ENCODE measurements at regions not wholly inside any gene's neighbourhood (a gene's known extent, or its start where the extent isn't known, plus 50 kb on each side); places are given as distances from the start of the nearest gene placed in this dataset.

DNA sequence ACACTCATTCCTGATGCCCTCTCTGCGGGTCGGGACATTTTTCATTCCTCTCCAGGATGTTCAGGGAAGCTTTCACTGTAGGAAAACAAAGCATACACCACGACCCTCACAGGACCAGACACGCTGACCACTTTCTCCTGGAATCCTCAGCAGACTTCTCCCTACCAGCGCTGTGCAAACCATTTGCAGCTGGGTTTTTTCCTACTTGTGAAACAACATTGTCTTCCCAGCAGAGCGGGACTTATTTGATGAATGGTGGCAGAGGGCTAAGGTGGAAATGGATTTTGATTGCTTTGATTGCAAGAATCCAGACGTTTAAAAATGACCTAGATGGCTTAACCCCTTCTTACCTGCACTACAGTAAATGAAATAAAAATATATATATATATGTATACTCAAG, 265.9 kb downstream of the TBC1D4 start:
- no peaks in the 10 kb centered on the region for H3K27me3 ChIP-seq (ENCODE audit: insufficient read depth)
- Mint-ChIP-seq H3K36me3 (ENCODE audit: low read depth) (no peaks in the 10 kb centered on the region), H3K9me3 (no peaks in the 10 kb centered on the region; the same call in 2 of the 3 replicates), H3K4me3 (no peak overlapping the region), H3K4me1 (peaks cover 2% of the 10 kb centered on the region; the same call in 2 of the 3 replicates), H3K27ac (no peak overlapping the region), H3K27me3 (ENCODE audit: insufficient read depth, low read depth, poor library complexity) (no peaks in the 10 kb centered on the region)
- no peak for ATAC-seq
- H3F3A ChIP-seq (replicated peaks; ENCODE audit: low read depth), result no peaks in the 10 kb centered on the region
- TF ChIP-seq EZH2 (IDR thresholded peaks at IDR 0.05; ENCODE audit: low read depth, unreplicated experiment) (no peak), ZNF114 (CRISPR knock-in tag; IDR thresholded peaks at IDR 0.05) (no peak), CREB1 (CRISPR knock-in tag; IDR thresholded peaks at IDR 0.05; ENCODE audit: low read depth) (no peak), EZH2phosphoT487 (IDR thresholded peaks at IDR 0.05; ENCODE audit: unreplicated experiment) (no peak), JUNB (IDR thresholded peaks at IDR 0.05; ENCODE audit: unreplicated experiment) (no peak), STAT1 (IDR thresholded peaks at IDR 0.05; ENCODE audit: unreplicated experiment) (no peak), NANOG (IDR thresholded peaks at IDR 0.05; ENCODE audit: borderline replicate concordance) (no peak), ZNF331 (CRISPR knock-in tag; IDR thresholded peaks at IDR 0.05; ENCODE audit: low read depth) (no peak), POLR2AphosphoS5 (IDR thresholded peaks at IDR 0.05; ENCODE audit: low read depth) (no peak)
- TF ChIP-seq, protein P1, sequence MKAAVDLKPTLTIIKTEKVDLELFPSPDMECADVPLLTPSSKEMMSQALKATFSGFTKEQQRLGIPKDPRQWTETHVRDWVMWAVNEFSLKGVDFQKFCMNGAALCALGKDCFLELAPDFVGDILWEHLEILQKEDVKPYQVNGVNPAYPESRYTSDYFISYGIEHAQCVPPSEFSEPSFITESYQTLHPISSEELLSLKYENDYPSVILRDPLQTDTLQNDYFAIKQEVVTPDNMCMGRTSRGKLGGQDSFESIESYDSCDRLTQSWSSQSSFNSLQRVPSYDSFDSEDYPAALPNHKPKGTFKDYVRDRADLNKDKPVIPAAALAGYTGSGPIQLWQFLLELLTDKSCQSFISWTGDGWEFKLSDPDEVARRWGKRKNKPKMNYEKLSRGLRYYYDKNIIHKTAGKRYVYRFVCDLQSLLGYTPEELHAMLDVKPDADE (IDR thresholded peaks at IDR 0.05), result no peak
- TF ChIP-seq, protein P2, sequence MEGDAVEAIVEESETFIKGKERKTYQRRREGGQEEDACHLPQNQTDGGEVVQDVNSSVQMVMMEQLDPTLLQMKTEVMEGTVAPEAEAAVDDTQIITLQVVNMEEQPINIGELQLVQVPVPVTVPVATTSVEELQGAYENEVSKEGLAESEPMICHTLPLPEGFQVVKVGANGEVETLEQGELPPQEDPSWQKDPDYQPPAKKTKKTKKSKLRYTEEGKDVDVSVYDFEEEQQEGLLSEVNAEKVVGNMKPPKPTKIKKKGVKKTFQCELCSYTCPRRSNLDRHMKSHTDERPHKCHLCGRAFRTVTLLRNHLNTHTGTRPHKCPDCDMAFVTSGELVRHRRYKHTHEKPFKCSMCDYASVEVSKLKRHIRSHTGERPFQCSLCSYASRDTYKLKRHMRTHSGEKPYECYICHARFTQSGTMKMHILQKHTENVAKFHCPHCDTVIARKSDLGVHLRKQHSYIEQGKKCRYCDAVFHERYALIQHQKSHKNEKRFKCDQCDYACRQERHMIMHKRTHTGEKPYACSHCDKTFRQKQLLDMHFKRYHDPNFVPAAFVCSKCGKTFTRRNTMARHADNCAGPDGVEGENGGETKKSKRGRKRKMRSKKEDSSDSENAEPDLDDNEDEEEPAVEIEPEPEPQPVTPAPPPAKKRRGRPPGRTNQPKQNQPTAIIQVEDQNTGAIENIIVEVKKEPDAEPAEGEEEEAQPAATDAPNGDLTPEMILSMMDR (conservative IDR thresholded peaks at IDR 0.05; ENCODE audit: low read depth in 2 of 2), result no peak
- TF ChIP-seq, protein P3, sequence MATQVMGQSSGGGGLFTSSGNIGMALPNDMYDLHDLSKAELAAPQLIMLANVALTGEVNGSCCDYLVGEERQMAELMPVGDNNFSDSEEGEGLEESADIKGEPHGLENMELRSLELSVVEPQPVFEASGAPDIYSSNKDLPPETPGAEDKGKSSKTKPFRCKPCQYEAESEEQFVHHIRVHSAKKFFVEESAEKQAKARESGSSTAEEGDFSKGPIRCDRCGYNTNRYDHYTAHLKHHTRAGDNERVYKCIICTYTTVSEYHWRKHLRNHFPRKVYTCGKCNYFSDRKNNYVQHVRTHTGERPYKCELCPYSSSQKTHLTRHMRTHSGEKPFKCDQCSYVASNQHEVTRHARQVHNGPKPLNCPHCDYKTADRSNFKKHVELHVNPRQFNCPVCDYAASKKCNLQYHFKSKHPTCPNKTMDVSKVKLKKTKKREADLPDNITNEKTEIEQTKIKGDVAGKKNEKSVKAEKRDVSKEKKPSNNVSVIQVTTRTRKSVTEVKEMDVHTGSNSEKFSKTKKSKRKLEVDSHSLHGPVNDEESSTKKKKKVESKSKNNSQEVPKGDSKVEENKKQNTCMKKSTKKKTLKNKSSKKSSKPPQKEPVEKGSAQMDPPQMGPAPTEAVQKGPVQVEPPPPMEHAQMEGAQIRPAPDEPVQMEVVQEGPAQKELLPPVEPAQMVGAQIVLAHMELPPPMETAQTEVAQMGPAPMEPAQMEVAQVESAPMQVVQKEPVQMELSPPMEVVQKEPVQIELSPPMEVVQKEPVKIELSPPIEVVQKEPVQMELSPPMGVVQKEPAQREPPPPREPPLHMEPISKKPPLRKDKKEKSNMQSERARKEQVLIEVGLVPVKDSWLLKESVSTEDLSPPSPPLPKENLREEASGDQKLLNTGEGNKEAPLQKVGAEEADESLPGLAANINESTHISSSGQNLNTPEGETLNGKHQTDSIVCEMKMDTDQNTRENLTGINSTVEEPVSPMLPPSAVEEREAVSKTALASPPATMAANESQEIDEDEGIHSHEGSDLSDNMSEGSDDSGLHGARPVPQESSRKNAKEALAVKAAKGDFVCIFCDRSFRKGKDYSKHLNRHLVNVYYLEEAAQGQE (IDR thresholded peaks at IDR 0.05; ENCODE audit: unreplicated experiment), result no peak
- TF ChIP-seq, protein P4, sequence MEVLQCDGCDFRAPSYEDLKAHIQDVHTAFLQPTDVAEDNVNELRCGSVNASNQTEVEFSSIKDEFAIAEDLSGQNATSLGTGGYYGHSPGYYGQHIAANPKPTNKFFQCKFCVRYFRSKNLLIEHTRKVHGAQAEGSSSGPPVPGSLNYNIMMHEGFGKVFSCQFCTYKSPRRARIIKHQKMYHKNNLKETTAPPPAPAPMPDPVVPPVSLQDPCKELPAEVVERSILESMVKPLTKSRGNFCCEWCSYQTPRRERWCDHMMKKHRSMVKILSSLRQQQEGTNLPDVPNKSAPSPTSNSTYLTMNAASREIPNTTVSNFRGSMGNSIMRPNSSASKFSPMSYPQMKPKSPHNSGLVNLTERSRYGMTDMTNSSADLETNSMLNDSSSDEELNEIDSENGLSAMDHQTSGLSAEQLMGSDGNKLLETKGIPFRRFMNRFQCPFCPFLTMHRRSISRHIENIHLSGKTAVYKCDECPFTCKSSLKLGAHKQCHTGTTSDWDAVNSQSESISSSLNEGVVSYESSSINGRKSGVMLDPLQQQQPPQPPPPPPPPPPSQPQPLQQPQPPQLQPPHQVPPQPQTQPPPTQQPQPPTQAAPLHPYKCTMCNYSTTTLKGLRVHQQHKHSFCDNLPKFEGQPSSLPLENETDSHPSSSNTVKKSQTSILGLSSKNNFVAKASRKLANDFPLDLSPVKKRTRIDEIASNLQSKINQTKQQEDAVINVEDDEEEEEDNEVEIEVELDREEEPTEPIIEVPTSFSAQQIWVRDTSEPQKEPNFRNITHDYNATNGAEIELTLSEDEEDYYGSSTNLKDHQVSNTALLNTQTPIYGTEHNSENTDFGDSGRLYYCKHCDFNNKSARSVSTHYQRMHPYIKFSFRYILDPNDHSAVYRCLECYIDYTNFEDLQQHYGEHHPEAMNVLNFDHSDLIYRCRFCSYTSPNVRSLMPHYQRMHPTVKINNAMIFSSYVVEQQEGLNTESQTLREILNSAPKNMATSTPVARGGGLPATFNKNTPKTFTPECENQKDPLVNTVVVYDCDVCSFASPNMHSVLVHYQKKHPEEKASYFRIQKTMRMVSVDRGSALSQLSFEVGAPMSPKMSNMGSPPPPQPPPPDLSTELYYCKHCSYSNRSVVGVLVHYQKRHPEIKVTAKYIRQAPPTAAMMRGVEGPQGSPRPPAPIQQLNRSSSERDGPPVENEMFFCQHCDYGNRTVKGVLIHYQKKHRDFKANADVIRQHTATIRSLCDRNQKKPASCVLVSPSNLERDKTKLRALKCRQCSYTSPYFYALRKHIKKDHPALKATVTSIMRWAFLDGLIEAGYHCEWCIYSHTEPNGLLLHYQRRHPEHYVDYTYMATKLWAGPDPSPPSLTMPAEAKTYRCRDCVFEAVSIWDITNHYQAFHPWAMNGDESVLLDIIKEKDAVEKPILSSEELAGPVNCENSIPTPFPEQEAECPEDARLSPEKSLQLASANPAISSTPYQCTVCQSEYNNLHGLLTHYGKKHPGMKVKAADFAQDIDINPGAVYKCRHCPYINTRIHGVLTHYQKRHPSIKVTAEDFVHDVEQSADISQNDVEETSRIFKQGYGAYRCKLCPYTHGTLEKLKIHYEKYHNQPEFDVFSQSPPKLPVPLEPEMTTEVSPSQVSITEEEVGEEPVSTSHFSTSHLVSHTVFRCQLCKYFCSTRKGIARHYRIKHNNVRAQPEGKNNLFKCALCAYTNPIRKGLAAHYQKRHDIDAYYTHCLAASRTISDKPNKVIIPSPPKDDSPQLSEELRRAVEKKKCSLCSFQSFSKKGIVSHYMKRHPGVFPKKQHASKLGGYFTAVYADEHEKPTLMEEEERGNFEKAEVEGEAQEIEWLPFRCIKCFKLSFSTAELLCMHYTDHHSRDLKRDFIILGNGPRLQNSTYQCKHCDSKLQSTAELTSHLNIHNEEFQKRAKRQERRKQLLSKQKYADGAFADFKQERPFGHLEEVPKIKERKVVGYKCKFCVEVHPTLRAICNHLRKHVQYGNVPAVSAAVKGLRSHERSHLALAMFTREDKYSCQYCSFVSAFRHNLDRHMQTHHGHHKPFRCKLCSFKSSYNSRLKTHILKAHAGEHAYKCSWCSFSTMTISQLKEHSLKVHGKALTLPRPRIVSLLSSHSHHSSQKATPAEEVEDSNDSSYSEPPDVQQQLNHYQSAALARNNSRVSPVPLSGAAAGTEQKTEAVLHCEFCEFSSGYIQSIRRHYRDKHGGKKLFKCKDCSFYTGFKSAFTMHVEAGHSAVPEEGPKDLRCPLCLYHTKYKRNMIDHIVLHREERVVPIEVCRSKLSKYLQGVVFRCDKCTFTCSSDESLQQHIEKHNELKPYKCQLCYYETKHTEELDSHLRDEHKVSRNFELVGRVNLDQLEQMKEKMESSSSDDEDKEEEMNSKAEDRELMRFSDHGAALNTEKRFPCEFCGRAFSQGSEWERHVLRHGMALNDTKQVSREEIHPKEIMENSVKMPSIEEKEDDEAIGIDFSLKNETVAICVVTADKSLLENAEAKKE (CRISPR knock-in tag; IDR thresholded peaks at IDR 0.05), result no peak
- no peaks in the 10 kb centered on the region for H3K36me3 ChIP-seq (ENCODE audit: insufficient read depth)
- H2AFZ ChIP-seq, result peak overlapping the region; percentile 40; the same call in 1 of the 2 replicates
- H3K27ac ChIP-seq (ENCODE audit: low read depth), result no peak overlapping the region
- no peaks in the 10 kb centered on the region for H3K79me2 ChIP-seq (replicated peaks; ENCODE audit: insufficient read depth)
- H3K4me3 ChIP-seq, result no peak overlapping the region
- H4K20me1 ChIP-seq (replicated peaks; ENCODE audit: insufficient read depth), result no peaks in the 10 kb centered on the region
- 0 out of 2 replicates have a peak, but pooled peaks cover 3% of the 10 kb centered on the region for H3K9me2 ChIP-seq (ENCODE audit: insufficient read depth)
- H3K4me1 ChIP-seq (ENCODE audit: insufficient read depth), result no peaks in the 10 kb centered on the region
- DNase-seq (ENCODE audit: low spot score), result no peak
- H3K4me2 ChIP-seq, result no peak overlapping the region
